Transverse colon (tissue), 4 donors: ENCODE measurements at regions not wholly inside any gene's neighbourhood (a gene's known extent, or its start where the extent isn't known, plus 50 kb on each side); places are given as distances from the start of the nearest gene placed in this dataset.

Experiments
- CTCF ChIP-seq, 5 experiments: fragments of 200-600 bp in 3 of 5; fragments of 450-650 bp in 2 of 5; sonication (generic) in 3 of 5; IDR thresholded peaks; 1 replicate in 2 of 5; 2 replicates in 3 of 5; pipeline ENCODE4 v1.5.1; 2016 to 2017; ENCODE audit warnings: antibody characterized with exemption in 5 of 5, inconsistent platforms in 3 of 5, mild to moderate bottlenecking in 2 of 5, moderate library complexity in 1 of 5
- POLR2A ChIP-seq: fragments of 450-650 bp; IDR thresholded peaks from one replicate; pipeline ENCODE4 v1.6.1; 2016; ENCODE audit warnings: antibody characterized with exemption, mild to moderate bottlenecking, moderate library complexity
- POLR2AphosphoS5 ChIP-seq, 3 donors: sonication (generic); formaldehyde crosslinking; IDR thresholded peaks; one replicate each; pipeline ENCODE4 v1.6.1; 2016; ENCODE audit warnings: antibody characterized with exemption in 3 of 3

GRCh38 chr20:47427746-47428145, 71.2 kb upstream of the ZMYND8 start:
- TF ChIP-seq CTCF (IDR thresholded peaks at IDR 0.05) (no peak), POLR2AphosphoS5 (IDR thresholded peaks at IDR 0.05) (no peak), POLR2A (no peak)
